Mammary epithelial cell (primary cell): ENCODE measurements at regions not wholly inside any gene's neighbourhood (a gene's known extent, or its start where the extent isn't known, plus 50 kb on each side); places are given as distances from the start of the nearest gene placed in this dataset.

ENCODE experiments used
- CTCF ChIP-seq, 2 donors: IDR thresholded peaks in 1 of 2; conservative IDR thresholded peaks in 1 of 2; 2 replicates each; pipeline ENCODE4 v1.5.1; 2011 to 2012; ENCODE audit warnings: inconsistent platforms in 2 of 2, low read length in 2 of 2, mild to moderate bottlenecking in 2 of 2, control low read depth in 1 of 2, low read depth in 1 of 2; ENCODE audit not compliant: insufficient read depth in 1 of 2; ENCODE audit errors: extremely low read depth in 1 of 2
- EZH2 ChIP-seq: IDR thresholded peaks from 2 replicates; pipeline ENCODE4 v1.6.1; 2012; ENCODE audit warnings: low read length, inconsistent platforms, borderline replicate concordance

- no peak for TF ChIP-seq CTCF (conservative IDR thresholded peaks at IDR 0.05 in 1 of 2, IDR thresholded peaks at IDR 0.05 in 1 of 2; ENCODE audit: extremely low read depth in 1 of 2, insufficient read depth in 1 of 2, low read depth in 1 of 2, low read length in 2 of 2)
- TF ChIP-seq EZH2: no peak
Observed at GRCh38 chr6:74941424-74941823, 264.4 kb downstream of the COL12A1 start.
